A673 (cell line): ENCODE measurements at regions not wholly inside any gene's neighbourhood (a gene's known extent, or its start where the extent isn't known, plus 50 kb on each side); places are given as distances from the start of the nearest gene placed in this dataset.

Source experiments
- BruUV-seq: library from RNA; stranded (reverse); fragments of 400-500 nt; replicated peaks from 2 replicates; lab custom pipeline; 2021; lab: Mats Ljungman, UMichigan
- CTCF ChIA-PET: fragments of 300-600 bp; sonication (Branson Sonifier 250); formaldehyde crosslinking; loops from one replicate; lab custom pipeline; 2022; ENCODE audit warnings: antibody characterized with exemption; lab: Charles Lee
- POLR2A ChIA-PET: fragments of 300-600 bp; sonication (Branson Sonifier 250); formaldehyde crosslinking; loops from one replicate; lab custom pipeline; 2022; ENCODE audit warnings: antibody characterized with exemption; ENCODE audit not compliant: low non-redundant PET; lab: Charles Lee
- DNase-seq: peaks from one replicate; pipeline ENCODE4 v3.0.0-alpha.2; 2015; ENCODE audit warnings: low spot score
- H3K27ac ChIP-seq: fragments of 200-600 bp; sonication (generic); 2 replicates; pipeline ENCODE4 v1.5.1; 2016; ENCODE audit warnings: mixed run types, low read depth, mild to moderate bottlenecking, mixed read lengths, antibody characterized with exemption, low read length; ENCODE audit not compliant: poor library complexity, severe bottlenecking
- H3K27me3 ChIP-seq: fragments of 200-600 bp; sonication (generic); replicated peaks from 2 replicates; pipeline ENCODE4 v1.6.1; 2017; ENCODE audit warnings: mixed run types, low read depth, mild to moderate bottlenecking, mixed read lengths, antibody characterized with exemption, low read length; ENCODE audit not compliant: insufficient read depth, poor library complexity
- H3K36me3 ChIP-seq: fragments of 200-600 bp; sonication (generic); 2 replicates; pipeline ENCODE4 v1.6.1; 2016; ENCODE audit warnings: mixed run types, mild to moderate bottlenecking, mixed read lengths, antibody characterized with exemption, low read length; ENCODE audit not compliant: insufficient read depth, poor library complexity, severe bottlenecking
- H3K4me1 ChIP-seq: fragments of 200-600 bp; sonication (generic); 2 replicates; pipeline ENCODE4 v1.6.1; 2017; ENCODE audit warnings: mixed run types, mild to moderate bottlenecking, mixed read lengths, antibody characterized with exemption, low read length; ENCODE audit not compliant: insufficient read depth, poor library complexity, severe bottlenecking
- H3K4me3 ChIP-seq: fragments of 200-600 bp; sonication (generic); 2 replicates; pipeline ENCODE4 v1.5.1; 2016; ENCODE audit warnings: low read depth, mixed run types, mild to moderate bottlenecking, mixed read lengths, low read length; ENCODE audit not compliant: poor library complexity, severe bottlenecking
- H3K9me3 ChIP-seq: fragments of 200-600 bp; sonication (generic); 2 replicates; pipeline ENCODE4 v1.6.1; 2016; ENCODE audit warnings: mixed run types, low read depth, mild to moderate bottlenecking, mixed read lengths, antibody characterized with exemption, low read length; ENCODE audit not compliant: poor library complexity, severe bottlenecking
- CTCF ChIP-seq: fragments of 300-800, 200-600 bp; sonication (generic); conservative IDR thresholded peaks from 2 replicates; pipeline ENCODE4 v1.5.1; 2017; ENCODE audit warnings: low read depth, mild to moderate bottlenecking, antibody characterized with exemption, low read length, moderate library complexity, mixed read lengths
- EZH2 ChIP-seq: fragments of 200-600 bp; sonication (generic); IDR thresholded peaks from 2 replicates; pipeline ENCODE4 v1.6.1; 2017; ENCODE audit warnings: borderline replicate concordance, low read depth, mild to moderate bottlenecking, mixed read lengths, antibody characterized with exemption, low read length; ENCODE audit not compliant: poor library complexity, severe bottlenecking
- intact Hi-C: fragments of 100-400 bp; cut with micrococcal nuclease; formaldehyde crosslinking; loops from one replicate; pipeline ENCODE4 v1.10.0; 2022; ENCODE audit not compliant: unreplicated experiment

DNA sequence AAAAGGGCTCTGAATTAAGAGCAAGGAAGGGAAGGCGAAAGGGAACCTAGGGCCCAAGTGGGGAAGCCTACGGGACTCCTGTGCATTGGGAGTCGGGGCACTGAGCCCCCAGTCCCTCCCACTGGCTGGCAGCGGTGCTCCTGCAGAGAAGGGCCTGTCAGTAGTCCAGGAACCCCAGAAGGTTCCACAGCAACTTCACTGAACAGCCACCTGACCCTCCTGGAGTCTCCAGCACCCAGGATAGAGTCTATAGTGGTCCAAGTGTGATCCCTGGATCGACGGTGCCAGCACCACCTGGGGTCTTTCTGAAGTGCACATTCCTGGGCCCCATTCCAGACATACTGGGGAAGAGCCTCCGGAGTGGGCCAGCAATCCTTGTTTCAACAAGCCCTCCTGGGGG is 100.0 kb upstream of the B3GAT1 start:
- Histone ChIP-seq H3K4me1 (no peaks in the 10 kb centered on the region), H3K27ac (no peak overlapping the region), H3K27me3 (no peaks in the 10 kb centered on the region), H3K9me3 (no peaks in the 10 kb centered on the region), H3K4me3 (no peak overlapping the region), H3K36me3 (no peaks in the 10 kb centered on the region)
- TF ChIP-seq CTCF, result no peak
- no peak for TF ChIP-seq EZH2
- intact Hi-C loops, result no loop called here
- ChIA-PET CTCF (no interaction called here), POLR2A (no interaction called here)
- DNase-seq, result no peak
- no TSS peak for BruUV-seq

- CTCF ChIA-PET, result no interaction called here
- Histone ChIP-seq H3K27me3 (no peaks in the 10 kb centered on the region), H3K4me3 (no peak overlapping the region), H3K9me3 (no peaks in the 10 kb centered on the region), H3K36me3 (no peaks in the 10 kb centered on the region), H3K4me1 (no peaks in the 10 kb centered on the region), H3K27ac (no peak overlapping the region)
- BruUV-seq, result no TSS peak
- POLR2A ChIA-PET, result no interaction called here
- TF ChIP-seq EZH2, result no peak
- no peak for TF ChIP-seq CTCF
- intact Hi-C loops, result no loop called here
- no peak for DNase-seq
Measured at GRCh38 chr11:134511255-134511654, 99.2 kb upstream of the B3GAT1 start.

GRCh38 chr11:134510233-134511040 is 98.4 kb upstream of the B3GAT1 start:
- Histone ChIP-seq H3K4me1 (no peaks in the 10 kb centered on the region), H3K27ac (no peak overlapping the region), H3K27me3 (no peaks in the 10 kb centered on the region), H3K36me3 (no peaks in the 10 kb centered on the region), H3K9me3 (no peaks in the 10 kb centered on the region), H3K4me3 (no peak overlapping the region)
- intact Hi-C loops, result no loop called here
- DNase-seq, result no peak
- BruUV-seq, result no TSS peak
- ChIA-PET CTCF (no interaction called here), POLR2A (no interaction called here)
- no peak for TF ChIP-seq CTCF
- no peak for TF ChIP-seq EZH2
